Hepatocyte (in vitro differentiated cells): ENCODE measurements at regions not wholly inside any gene's neighbourhood (a gene's known extent, or its start where the extent isn't known, plus 50 kb on each side); places are given as distances from the start of the nearest gene placed in this dataset.

Source experiments
- DNase-seq: peaks from one replicate; pipeline ENCODE4 v3.0.0-alpha.2; 2016; ENCODE audit warnings: low spot score
- H2AFZ ChIP-seq: fragments of 200-600 bp; sonication (generic); 2 replicates; pipeline ENCODE4 v1.6.0; 2016; ENCODE audit warnings: antibody characterized with exemption, mild to moderate bottlenecking
- H3K27ac ChIP-seq: fragments of 200-600 bp; sonication (generic); 2 replicates; pipeline ENCODE4 v1.5.1; 2016; ENCODE audit warnings: mild to moderate bottlenecking
- H3K27me3 ChIP-seq: fragments of 200-600 bp; sonication (generic); 2 replicates; pipeline ENCODE4 v1.6.1; 2016
- H3K36me3 ChIP-seq: fragments of 200-600 bp; sonication (generic); replicated peaks from 2 replicates; pipeline ENCODE4 v1.5.1; 2016; ENCODE audit warnings: low read depth; ENCODE audit not compliant: insufficient read depth
- H3K4me1 ChIP-seq: fragments of 200-600 bp; sonication (generic); 2 replicates; pipeline ENCODE4 v1.5.1; 2016; ENCODE audit warnings: mild to moderate bottlenecking, moderate library complexity; ENCODE audit not compliant: insufficient read depth
- H3K4me2 ChIP-seq: fragments of 200-600 bp; sonication (generic); 2 replicates; pipeline ENCODE4 v1.6.0; 2016
- H3K4me3 ChIP-seq: fragments of 200-600 bp; sonication (generic); 2 replicates; pipeline ENCODE4 v1.5.1; 2016; ENCODE audit warnings: mild to moderate bottlenecking
- H3K79me2 ChIP-seq: fragments of 200-600 bp; sonication (generic); 2 replicates; pipeline ENCODE4 v1.6.0; 2017; ENCODE audit warnings: mild to moderate bottlenecking
- H3K9me2 ChIP-seq: fragments of 200-600 bp; sonication (generic); replicated peaks from 2 replicates; pipeline ENCODE4 v1.6.0; 2017; ENCODE audit warnings: mild to moderate bottlenecking; ENCODE audit not compliant: insufficient read depth
- H3K9me3 ChIP-seq: fragments of 200-600 bp; sonication (generic); 2 replicates; pipeline ENCODE4 v1.5.1; 2016; ENCODE audit warnings: low read depth, mild to moderate bottlenecking
- H4K20me1 ChIP-seq: fragments of 200-600 bp; sonication (generic); 2 replicates; pipeline ENCODE4 v1.6.0; 2016; ENCODE audit warnings: mild to moderate bottlenecking; ENCODE audit not compliant: insufficient read depth, poor library complexity, severe bottlenecking
- EZH2 ChIP-seq: fragments of 200-600 bp; sonication (generic); IDR thresholded peaks from 2 replicates; pipeline ENCODE4 v1.6.1; 2016; ENCODE audit warnings: antibody characterized with exemption, mild to moderate bottlenecking, borderline replicate concordance
- EZH2phosphoT487 ChIP-seq: fragments of 200-600 bp; sonication (generic); IDR thresholded peaks from one replicate; pipeline ENCODE4 v1.6.1; 2018; ENCODE audit warnings: antibody characterized with exemption, mild to moderate bottlenecking, low read depth, moderate library complexity; ENCODE audit not compliant: unreplicated experiment, severe bottlenecking
- WGBS: methylation state at CpG from one replicate; pipeline ENCODE4 v1.1.6; 2016; ENCODE audit warnings: low lambda C conversion rate; ENCODE audit errors: missing lambda C conversion rate; 5-methylcytosine and 5-hydroxymethylcytosine counted together
- TF ChIP-seq, protein P1 (sequence below): fragments of 200-600 bp; sonication (generic); IDR thresholded peaks from 2 replicates; pipeline ENCODE4 v1.5.1; 2016; ENCODE audit warnings: antibody characterized with exemption, mild to moderate bottlenecking; ENCODE audit not compliant: poor library complexity

DNA sequence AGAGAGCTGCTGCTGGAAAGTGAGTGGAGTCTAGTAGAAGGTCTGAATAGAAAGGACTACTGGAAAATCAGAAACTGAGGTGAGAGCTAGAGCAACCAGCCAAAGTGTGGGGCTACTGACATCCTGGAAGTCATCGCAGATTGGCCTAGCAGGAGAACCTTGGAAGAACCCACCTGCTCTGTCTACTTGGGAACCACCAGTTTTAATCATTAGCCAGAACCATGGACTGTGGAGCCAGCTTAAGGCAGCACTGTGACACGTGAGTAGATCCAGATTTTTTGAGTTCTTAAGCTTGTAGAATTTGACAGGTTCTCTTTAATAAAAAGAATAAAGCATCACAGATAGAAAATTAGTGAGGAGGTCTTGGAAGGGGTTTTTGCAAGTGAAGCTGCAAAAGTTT is 179.1 kb upstream of the PEX5L start:
- TF ChIP-seq, protein P1, sequence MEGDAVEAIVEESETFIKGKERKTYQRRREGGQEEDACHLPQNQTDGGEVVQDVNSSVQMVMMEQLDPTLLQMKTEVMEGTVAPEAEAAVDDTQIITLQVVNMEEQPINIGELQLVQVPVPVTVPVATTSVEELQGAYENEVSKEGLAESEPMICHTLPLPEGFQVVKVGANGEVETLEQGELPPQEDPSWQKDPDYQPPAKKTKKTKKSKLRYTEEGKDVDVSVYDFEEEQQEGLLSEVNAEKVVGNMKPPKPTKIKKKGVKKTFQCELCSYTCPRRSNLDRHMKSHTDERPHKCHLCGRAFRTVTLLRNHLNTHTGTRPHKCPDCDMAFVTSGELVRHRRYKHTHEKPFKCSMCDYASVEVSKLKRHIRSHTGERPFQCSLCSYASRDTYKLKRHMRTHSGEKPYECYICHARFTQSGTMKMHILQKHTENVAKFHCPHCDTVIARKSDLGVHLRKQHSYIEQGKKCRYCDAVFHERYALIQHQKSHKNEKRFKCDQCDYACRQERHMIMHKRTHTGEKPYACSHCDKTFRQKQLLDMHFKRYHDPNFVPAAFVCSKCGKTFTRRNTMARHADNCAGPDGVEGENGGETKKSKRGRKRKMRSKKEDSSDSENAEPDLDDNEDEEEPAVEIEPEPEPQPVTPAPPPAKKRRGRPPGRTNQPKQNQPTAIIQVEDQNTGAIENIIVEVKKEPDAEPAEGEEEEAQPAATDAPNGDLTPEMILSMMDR = no peak
- TF ChIP-seq EZH2phosphoT487 (no peak), EZH2 (no peak)
- Histone ChIP-seq H3K36me3 (no peaks in the 10 kb centered on the region), H3K4me1 (no peaks in the 10 kb centered on the region), H3K27me3 (no peaks in the 10 kb centered on the region), H3K27ac (no peak overlapping the region), H3K9me3 (peaks cover 3% of the 10 kb centered on the region), H3K79me2 (no peaks in the 10 kb centered on the region), H3K4me3 (no peak overlapping the region), H4K20me1 (no peaks in the 10 kb centered on the region), H3K9me2 (no peaks in the 10 kb centered on the region), H3K4me2 (no peak overlapping the region), H2AFZ (no peak overlapping the region)
- no peak for DNase-seq
- WGBS = 83% methylated on average over 2 of the region's 2 CpGs

DNA sequence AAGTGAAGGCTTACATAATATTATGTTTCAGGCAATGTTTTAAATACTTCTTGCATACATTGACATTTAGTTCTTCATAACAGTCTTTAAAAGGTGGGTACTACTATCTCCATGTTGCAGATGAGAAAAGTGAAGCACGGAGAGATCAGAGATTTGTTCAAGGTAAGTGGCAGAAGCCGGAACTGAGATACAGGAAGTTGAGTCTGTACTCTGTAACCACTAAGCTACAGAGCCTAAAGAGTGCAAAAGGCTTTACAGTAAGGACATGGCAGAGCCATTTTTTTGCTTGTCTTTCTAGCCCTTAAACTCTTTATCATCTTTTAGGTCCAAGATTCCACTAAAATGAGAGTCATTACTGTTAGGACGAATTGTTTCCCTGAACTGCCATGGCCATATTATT is 186.5 kb upstream of the PEX5L start:
- Histone ChIP-seq H3K27ac (no peak overlapping the region), H3K9me3 (peaks cover 4% of the 10 kb centered on the region), H3K27me3 (no peaks in the 10 kb centered on the region), H2AFZ (no peak overlapping the region), H3K9me2 (no peaks in the 10 kb centered on the region), H3K4me3 (no peak overlapping the region), H3K4me1 (no peaks in the 10 kb centered on the region), H3K36me3 (no peaks in the 10 kb centered on the region), H3K79me2 (no peaks in the 10 kb centered on the region), H4K20me1 (no peaks in the 10 kb centered on the region), H3K4me2 (no peak overlapping the region)
- no peak for TF ChIP-seq EZH2
- no peak for TF ChIP-seq EZH2phosphoT487
- TF ChIP-seq, protein P1 = no peak
- WGBS = 73% methylated on average over 3 of the region's 3 CpGs
- DNase-seq = no peak

GRCh38 chr3:180229113-180229512 is 192.4 kb upstream of the PEX5L start:
- no peak overlapping the region for H2AFZ ChIP-seq

More at GRCh38 chr3:180229113-180229512, 192.4 kb upstream of the PEX5L start:
- Histone ChIP-seq H3K27me3 (no peaks in the 10 kb centered on the region), H3K4me3 (peak overlapping the region; percentile 6), H3K9me2 (no peaks in the 10 kb centered on the region), H4K20me1 (no peaks in the 10 kb centered on the region), H3K79me2 (no peaks in the 10 kb centered on the region), H3K4me2 (no peak overlapping the region), H3K36me3 (no peaks in the 10 kb centered on the region), H3K27ac (no peak overlapping the region), H3K4me1 (no peaks in the 10 kb centered on the region), H3K9me3 (peaks cover 9% of the 10 kb centered on the region)
- no peak for DNase-seq
- TF ChIP-seq EZH2 (no peak), EZH2phosphoT487 (no peak)
- TF ChIP-seq, protein P1 = no peak
